B cell (primary cell): ENCODE measurements at regions not wholly inside any gene's neighbourhood (a gene's known extent, or its start where the extent isn't known, plus 50 kb on each side); places are given as distances from the start of the nearest gene placed in this dataset.

Experiments
- ATAC-seq: fragments of 200-7000 bp; cut with Tn5 transposase; one replicate; pipeline ENCODE4 v1.10.0; 2021; ENCODE audit warnings: low read depth, mild to moderate bottlenecking, moderate number of reproducible peaks, moderate library complexity
- CTCF ChIA-PET: fragments of 350-600 bp; sonication (Branson Sonifier 250); formaldehyde crosslinking; loops from one replicate; lab custom pipeline; 2021; ENCODE audit warnings: antibody characterized with exemption, inconsistent platforms; lab: Charles Lee
- POLR2A ChIA-PET: fragments of 350-600 bp; sonication (Branson Sonifier 250); formaldehyde crosslinking; loops from one replicate; lab custom pipeline; 2021; ENCODE audit warnings: antibody characterized with exemption; lab: Charles Lee
- DNase-seq: peaks from one replicate; pipeline ENCODE4 v3.0.0; 2013
- H2AFZ ChIP-seq: 2 replicates; pipeline ENCODE4 v1.6.1; 2012; ENCODE audit warnings: mild to moderate bottlenecking, low read depth, low read length; ENCODE audit not compliant: insufficient read depth, poor library complexity, severe bottlenecking
- H3K27ac ChIP-seq, 2 donors: 1 replicate in 1 of 2; 2 replicates in 1 of 2; pipeline ENCODE4 v1.5.1; 2012 to 2013; ENCODE audit warnings: low read length in 2 of 2, mild to moderate bottlenecking in 2 of 2, moderate library complexity in 1 of 2
- H3K27me3 ChIP-seq, 4 experiments: fragments of 200-600 bp in 1 of 4; sonication (generic) in 1 of 4; replicated peaks in 1 of 4; 1 replicate in 2 of 4; 2 replicates in 2 of 4; pipeline versions ENCODE4 v1.6.1 to v1.7.0; 2013 to 2016; ENCODE audit warnings: low read length in 3 of 4, mild to moderate bottlenecking in 2 of 4, mixed read lengths in 1 of 4, moderate library complexity in 1 of 4; ENCODE audit not compliant: insufficient read depth in 4 of 4, control insufficient read depth in 3 of 4; ENCODE audit errors: control extremely low read depth in 1 of 4
- H3K36me3 ChIP-seq, 2 experiments: replicated peaks in 1 of 2; 1 replicate in 1 of 2; 2 replicates in 1 of 2; pipeline versions ENCODE4 v1.6.1 to v1.7.1; 2013; ENCODE audit warnings: low read length in 1 of 2; ENCODE audit not compliant: insufficient read depth in 2 of 2, control insufficient read depth in 1 of 2; ENCODE audit errors: control extremely low read depth in 1 of 2, extremely low read depth in 1 of 2
- H3K4me1 ChIP-seq, 2 donors: fragments of 200-600 bp in 1 of 2; sonication (generic) in 1 of 2; 1 replicate in 1 of 2; 2 replicates in 1 of 2; pipeline versions ENCODE4 v1.5.1 to v1.6.1; 2013 to 2017; ENCODE audit warnings: low read length in 2 of 2; ENCODE audit not compliant: control insufficient read depth in 2 of 2, insufficient read depth in 2 of 2
- H3K4me2 ChIP-seq: replicated peaks from 2 replicates; pipeline ENCODE3; 2012; ENCODE audit warnings: mild to moderate bottlenecking, low read depth, low read length; ENCODE audit not compliant: poor library complexity, severe bottlenecking
- H3K4me3 ChIP-seq, 5 experiments: fragments of 200-600 bp in 1 of 5; sonication (generic) in 1 of 5; 1 replicate in 3 of 5; 2 replicates in 2 of 5; pipeline versions ENCODE4 v1.5.1 to v1.7.0; 2011 to 2016; ENCODE audit warnings: low read length in 4 of 5, mild to moderate bottlenecking in 4 of 5, low read depth in 2 of 5, control low read depth in 1 of 5, moderate library complexity in 1 of 5; ENCODE audit not compliant: insufficient read depth in 1 of 5; ENCODE audit errors: control extremely low read depth in 1 of 5, extremely low read depth in 1 of 5
- H3K79me2 ChIP-seq: fragments of 200-600 bp; sonication (generic); one replicate; pipeline ENCODE4 v1.6.0; 2016; ENCODE audit warnings: low read length; ENCODE audit not compliant: control insufficient read depth, insufficient read depth
- H3K9ac ChIP-seq: fragments of 200-600 bp; sonication (generic); 2 replicates; pipeline ENCODE4 v1.6.1; 2017; ENCODE audit warnings: mild to moderate bottlenecking, low read length, moderate library complexity
- H3K9me3 ChIP-seq, 3 donors: one replicate each; pipeline versions ENCODE4 v1.6.1 to v1.7.1; 2013; ENCODE audit warnings: low read length in 2 of 3; ENCODE audit not compliant: control insufficient read depth in 2 of 3, insufficient read depth in 1 of 3; ENCODE audit errors: control extremely low read depth in 1 of 3
- H4K20me1 ChIP-seq: 2 replicates; pipeline ENCODE4 v1.6.0; 2012; ENCODE audit warnings: mild to moderate bottlenecking, low read length; ENCODE audit not compliant: insufficient read depth, control insufficient read depth, poor library complexity, severe bottlenecking
- H3K27ac Mint-ChIP-seq: one replicate; pipeline ENCODE4 v1.8.0; 2021; ENCODE audit warnings: mixed read lengths
- H3K27me3 Mint-ChIP-seq: one replicate; pipeline ENCODE4 v1.8.0; 2021; ENCODE audit warnings: mixed read lengths
- H3K4me1 Mint-ChIP-seq: one replicate; pipeline ENCODE4 v1.8.0; 2021; ENCODE audit warnings: mixed read lengths
- H3K4me3 Mint-ChIP-seq: one replicate; pipeline ENCODE4 v1.8.0; 2021; ENCODE audit warnings: mixed read lengths
- H3K9me3 Mint-ChIP-seq: one replicate; pipeline ENCODE4 v1.8.0; 2022; ENCODE audit warnings: mixed read lengths; ENCODE audit not compliant: insufficient read depth
- CTCF ChIP-seq: fragments of 200-600 bp; IDR thresholded peaks from one replicate; pipeline ENCODE4 v1.8.0; 2022; ENCODE audit warnings: antibody characterized with exemption, mild to moderate bottlenecking
- EZH2 ChIP-seq: IDR thresholded peaks from 2 replicates; pipeline ENCODE4 v1.6.1; 2012; ENCODE audit warnings: borderline replicate concordance, low read depth, mild to moderate bottlenecking, moderate library complexity, low read length; ENCODE audit not compliant: insufficient read depth, poor library complexity, severe bottlenecking
- WGBS: methylation state at CpG from one replicate; pipeline ENCODE4 v1.1.5; 2013; ENCODE audit warnings: missing lambda C conversion rate; ENCODE audit not compliant: insufficient coverage; 5-methylcytosine and 5-hydroxymethylcytosine counted together
- intact Hi-C: fragments of 100-400 bp; cut with micrococcal nuclease; formaldehyde crosslinking; loops from one replicate; pipeline ENCODE4 v1.10.0; 2022

GRCh38 chr14:98694541-98694940 lies 577.5 kb downstream of the BCL11B start:
- H3K4me1 Mint-ChIP-seq = no peaks in the 10 kb centered on the region
- CTCF ChIA-PET = no interaction called here
- intact Hi-C loops = no loop called here

GRCh38 chr14:98695809-98696208 lies 576.2 kb downstream of the BCL11B start:
- no peak for ATAC-seq
- Mint-ChIP-seq H3K4me1 (no peaks in the 10 kb centered on the region), H3K27ac (no peak overlapping the region), H3K9me3 (peaks cover 11% of the 10 kb centered on the region), H3K4me3 (no peak overlapping the region), H3K27me3 (no peaks in the 10 kb centered on the region)
- no peaks in the 10 kb centered on the region for H3K4me1 ChIP-seq
- no peak overlapping the region for H3K9ac ChIP-seq
- no peaks in the 10 kb centered on the region for H3K79me2 ChIP-seq
- no peak overlapping the region for H3K4me2 ChIP-seq
- H4K20me1 ChIP-seq = no peaks in the 10 kb centered on the region
- no peak overlapping the region for H3K4me3 ChIP-seq
- DNase-seq = no peak
- WGBS = 80% methylated on average over 1 of the region's 1 CpG
- intact Hi-C loops = no loop called here
- no peak overlapping the region for H3K27ac ChIP-seq
- ChIA-PET CTCF (no interaction called here), POLR2A (no interaction called here)
- no peak overlapping the region for H2AFZ ChIP-seq
- H3K27me3 ChIP-seq = no peaks in the 10 kb centered on the region
- TF ChIP-seq EZH2 (no peak), CTCF (no peak)
- H3K36me3 ChIP-seq = no peaks in the 10 kb centered on the region
- peaks cover 0 to 18% (median 0%) of the 10 kb centered on the region in 3 donors for H3K9me3 ChIP-seq

More at GRCh38 chr14:98694541-98694940, 577.5 kb downstream of the BCL11B start:
- POLR2A ChIA-PET = no interaction called here
- Mint-ChIP-seq H3K9me3 (peaks cover 15% of the 10 kb centered on the region), H3K27ac (no peak overlapping the region), H3K4me3 (no peak overlapping the region), H3K27me3 (no peaks in the 10 kb centered on the region)
- Histone ChIP-seq H3K27me3 (no peaks in the 10 kb centered on the region), H4K20me1 (no peaks in the 10 kb centered on the region), H2AFZ (no peak overlapping the region), H3K9me3 (peaks cover 0 to 18% (median 0%) of the 10 kb centered on the region in 3 donors), H3K36me3 (no peaks in the 10 kb centered on the region), H3K9ac (no peak overlapping the region), H3K79me2 (no peaks in the 10 kb centered on the region), H3K4me2 (no peak overlapping the region), H3K4me3 (no peak overlapping the region), H3K4me1 (no peaks in the 10 kb centered on the region), H3K27ac (no peak overlapping the region)
- DNase-seq = no peak
- ATAC-seq = no peak
- TF ChIP-seq CTCF = no peak
- TF ChIP-seq EZH2 = no peak
